GM12865 (cell line): ENCODE measurements at regions not wholly inside any gene's neighbourhood (a gene's known extent, or its start where the extent isn't known, plus 50 kb on each side); places are given as distances from the start of the nearest gene placed in this dataset.
"Not testable (repeated sequence)": the region's sequence is repeated elsewhere in the genome, so short reads cannot be mapped to it uniquely, and the experiment has no call there.

Experiments
- DNase-seq: peaks from one replicate; pipeline ENCODE4 v3.0.0; 2010; ENCODE audit warnings: low read depth
- H3K4me3 ChIP-seq: 2 replicates; pipeline ENCODE4 v1.5.1; 2011; ENCODE audit warnings: mild to moderate bottlenecking, low read depth, low read length, control low read depth
- CTCF ChIP-seq: IDR thresholded peaks from 2 replicates; pipeline ENCODE4 v1.5.1; 2011; ENCODE audit warnings: low read length, control low read depth, low read depth, inconsistent platforms; ENCODE audit not compliant: insufficient read depth; ENCODE audit errors: missing control alignments

GRCh38 chr7:131827421-131827820 lies 271.0 kb upstream of the PODXL start:
- DNase-seq: no peak
- no peak for TF ChIP-seq CTCF
- H3K4me3 ChIP-seq: no peak overlapping the region

GRCh38 chr7:131826960-131827359 lies 270.5 kb upstream of the PODXL start:
- no peak for DNase-seq
- no peak overlapping the region for H3K4me3 ChIP-seq
- TF ChIP-seq CTCF: no peak

GRCh38 chr7:131823961-131824440 lies 267.6 kb upstream of the PODXL start:
- DNase-seq, H3K4me3 ChIP-seq: not testable (repeated sequence)

- H3K4me3 ChIP-seq: no peak overlapping the region
- TF ChIP-seq CTCF: no peak
- DNase-seq: no peak
Measured at GRCh38 chr7:131819891-131820290, 263.5 kb upstream of the PODXL start.

- no peak for DNase-seq
- no peak for TF ChIP-seq CTCF
- H3K4me3 ChIP-seq: no peak overlapping the region
Measured at GRCh38 chr7:131816391-131817007, 260.1 kb upstream of the PODXL start.

- no peak overlapping the region for H3K4me3 ChIP-seq
- no peak for DNase-seq
- TF ChIP-seq CTCF: no peak
Measured at GRCh38 chr7:131808736-131809135, 252.3 kb upstream of the PODXL start.

GRCh38 chr7:131808156-131808555 lies 251.7 kb upstream of the PODXL start:
- not testable (repeated sequence) for DNase-seq, H3K4me3 ChIP-seq

- H3K4me3 ChIP-seq: no peak overlapping the region
- no peak for DNase-seq
Measured at GRCh38 chr7:131803816-131804215, 247.4 kb upstream of the PODXL start.

More at GRCh38 chr7:131803816-131804215, 247.4 kb upstream of the PODXL start:
- TF ChIP-seq CTCF: no peak
